PC-9 (cell line): ENCODE measurements at regions not wholly inside any gene's neighbourhood (a gene's known extent, or its start where the extent isn't known, plus 50 kb on each side); places are given as distances from the start of the nearest gene placed in this dataset.

ENCODE experiments used
- BruUV-seq: library from RNA; stranded (reverse); fragments of 400-500 nt; replicated peaks from 2 replicates; lab custom pipeline; 2021; lab: Mats Ljungman, UMichigan
- CTCF ChIA-PET: fragments of 300-600 bp; sonication (Branson Sonifier 250); formaldehyde crosslinking; loops from one replicate; lab custom pipeline; 2022; ENCODE audit warnings: antibody characterized with exemption; lab: Charles Lee
- POLR2A ChIA-PET: fragments of 300-600 bp; sonication (Branson Sonifier 250); formaldehyde crosslinking; loops from one replicate; lab custom pipeline; 2022; ENCODE audit warnings: antibody characterized with exemption; ENCODE audit not compliant: unreplicated experiment; lab: Charles Lee
- DNase-seq, 2 experiments: peaks; one replicate each; pipeline versions ENCODE4 v3.0.0 to v3.0.0-alpha.2; 2015 to 2022; ENCODE audit warnings: mixed read lengths in 1 of 2
- H2AFZ ChIP-seq: fragments of 200-600 bp; sonication (generic); 2 replicates; pipeline ENCODE4 v1.8.1; 2017; ENCODE audit warnings: antibody characterized with exemption
- H3F3A ChIP-seq: fragments of 200-600 bp; sonication (generic); 2 replicates; pipeline ENCODE4 v1.8.1; 2017; ENCODE audit warnings: antibody characterized with exemption, mild to moderate bottlenecking, low read depth; ENCODE audit not compliant: insufficient read depth
- H3K27ac ChIP-seq: fragments of 200-600 bp; sonication (generic); 2 replicates; pipeline ENCODE4 v1.6.1; 2016; ENCODE audit warnings: mixed run types
- H3K27me3 ChIP-seq: fragments of 200-600 bp; sonication (generic); 2 replicates; pipeline ENCODE4 v1.6.1; 2016; ENCODE audit warnings: low read depth, mixed run types; ENCODE audit not compliant: insufficient read depth
- H3K36me3 ChIP-seq: fragments of 200-600 bp; sonication (generic); 2 replicates; pipeline ENCODE4 v1.6.1; 2016; ENCODE audit warnings: low read depth, mixed run types
- H3K4me1 ChIP-seq: fragments of 200-600 bp; sonication (generic); replicated peaks from 2 replicates; pipeline ENCODE4 v1.6.1; 2016; ENCODE audit warnings: mixed run types; ENCODE audit not compliant: insufficient read depth
- H3K4me2 ChIP-seq: fragments of 200-600 bp; sonication (generic); 2 replicates; pipeline ENCODE4 v1.6.1; 2017; ENCODE audit warnings: mixed run types
- H3K4me3 ChIP-seq: fragments of 200-600 bp; sonication (generic); 2 replicates; pipeline ENCODE4 v1.6.1; 2016; ENCODE audit warnings: mixed run types
- H3K79me2 ChIP-seq: fragments of 200-600 bp; sonication (generic); 2 replicates; pipeline ENCODE4 v1.6.1; 2017; ENCODE audit warnings: low read depth, mixed run types
- H3K9me2 ChIP-seq: fragments of 200-600 bp; sonication (generic); 2 replicates; pipeline ENCODE4 v1.8.1; 2017; ENCODE audit warnings: mild to moderate bottlenecking; ENCODE audit not compliant: insufficient read depth
- H3K9me3 ChIP-seq: fragments of 200-600 bp; sonication (generic); 2 replicates; pipeline ENCODE4 v1.8.1; 2016; ENCODE audit warnings: low read depth; ENCODE audit not compliant: insufficient read depth
- H4K20me1 ChIP-seq: fragments of 200-600 bp; sonication (generic); 2 replicates; pipeline ENCODE4 v1.8.1; 2017; ENCODE audit not compliant: insufficient read depth
- CTCF ChIP-seq: fragments of 200-600 bp; sonication (generic); conservative IDR thresholded peaks from 2 replicates; pipeline ENCODE4 v1.6.1; 2017; ENCODE audit warnings: mixed run types, antibody characterized with exemption, mild to moderate bottlenecking, moderate library complexity
- EZH2 ChIP-seq: fragments of 200-600 bp; sonication (generic); IDR thresholded peaks from 2 replicates; pipeline ENCODE4 v1.8.0; 2017; ENCODE audit warnings: antibody characterized with exemption, low read depth
- intact Hi-C: fragments of 100-400 bp; cut with micrococcal nuclease; formaldehyde crosslinking; loops from one replicate; pipeline ENCODE4 v1.10.0; 2022; ENCODE audit not compliant: unreplicated experiment

GRCh38 chr3:152516216-152516615 lies 247.5 kb downstream of the MBNL1 start:
- H4K20me1 ChIP-seq: no peaks in the 10 kb centered on the region
- DNase-seq: no peak
- POLR2A ChIA-PET: interaction anchor here (0.5 to 0.7 kb wide), 2 partner anchors 17 to 370 kb away, joined by 3 to 5 read pairs; no protein-coding TSS in a partner anchor
- H3F3A ChIP-seq: no peaks in the 10 kb centered on the region
- no peak overlapping the region for H3K27ac ChIP-seq
- BruUV-seq: no TSS peak
- H3K27me3 ChIP-seq: no peaks in the 10 kb centered on the region
- H3K79me2 ChIP-seq: no peaks in the 10 kb centered on the region
- no peaks in the 10 kb centered on the region for H3K9me3 ChIP-seq
- TF ChIP-seq CTCF (no peak), EZH2 (no peak)
- no peak overlapping the region for H2AFZ ChIP-seq
- H3K4me3 ChIP-seq: no peak overlapping the region
- no peaks in the 10 kb centered on the region for H3K36me3 ChIP-seq
- no peaks in the 10 kb centered on the region for H3K4me1 ChIP-seq
- CTCF ChIA-PET: no interaction called here
- no peak overlapping the region for H3K4me2 ChIP-seq
- intact Hi-C loops: no loop called here
- no peaks in the 10 kb centered on the region for H3K9me2 ChIP-seq

- H3K27ac ChIP-seq: no peak overlapping the region
- DNase-seq: no peak
- ChIA-PET CTCF (no interaction called here), POLR2A (no interaction called here)
- no peak overlapping the region for H2AFZ ChIP-seq
- H3F3A ChIP-seq: no peaks in the 10 kb centered on the region
- no peak overlapping the region for H3K4me2 ChIP-seq
- intact Hi-C loops: no loop called here
- H3K4me1 ChIP-seq: no peaks in the 10 kb centered on the region
- H3K79me2 ChIP-seq: no peaks in the 10 kb centered on the region
- H3K9me2 ChIP-seq: no peaks in the 10 kb centered on the region
- no peak overlapping the region for H3K4me3 ChIP-seq
- H3K9me3 ChIP-seq: no peaks in the 10 kb centered on the region
- no peaks in the 10 kb centered on the region for H3K27me3 ChIP-seq
- no TSS peak for BruUV-seq
- TF ChIP-seq CTCF: no peak
- no peak for TF ChIP-seq EZH2
- H4K20me1 ChIP-seq: no peaks in the 10 kb centered on the region
- no peaks in the 10 kb centered on the region for H3K36me3 ChIP-seq
Observed at GRCh38 chr3:152517502-152517901, 248.8 kb downstream of the MBNL1 start.

- DNase-seq: no peak
- POLR2A ChIA-PET: no interaction called here
- no TSS peak for BruUV-seq
- intact Hi-C loops: no loop called here
- Histone ChIP-seq H3K4me1 (no peaks in the 10 kb centered on the region), H3K79me2 (no peaks in the 10 kb centered on the region), H2AFZ (no peak overlapping the region), H4K20me1 (no peaks in the 10 kb centered on the region), H3K9me2 (no peaks in the 10 kb centered on the region), H3K27me3 (no peaks in the 10 kb centered on the region), H3K27ac (no peak overlapping the region), H3F3A (no peaks in the 10 kb centered on the region), H3K4me2 (no peak overlapping the region), H3K36me3 (no peaks in the 10 kb centered on the region), H3K4me3 (no peak overlapping the region), H3K9me3 (no peaks in the 10 kb centered on the region)
- CTCF ChIA-PET: no interaction called here
- TF ChIP-seq CTCF (no peak), EZH2 (no peak)
Observed at GRCh38 chr3:152518346-152518745, 249.6 kb downstream of the MBNL1 start.
